WTC11 (cell line): ENCODE measurements at regions not wholly inside any gene's neighbourhood (a gene's known extent, or its start where the extent isn't known, plus 50 kb on each side); places are given as distances from the start of the nearest gene placed in this dataset.

Source experiments
- ATAC-seq: fragments of 200-7000 bp; cut with Tn5 transposase; 2 replicates; pipeline ENCODE4 v1.10.0; 2021; ENCODE audit warnings: mild to moderate bottlenecking, moderate library complexity
- CTCF ChIA-PET: fragments of 300-600 bp; sonication (Branson Sonifier 250); formaldehyde crosslinking; loops from one replicate; lab custom pipeline; 2021; ENCODE audit warnings: antibody characterized with exemption; lab: Charles Lee
- POLR2A ChIA-PET: fragments of 350-600 bp; sonication (Branson Sonifier 250); formaldehyde crosslinking; loops from one replicate; lab custom pipeline; 2021; ENCODE audit warnings: antibody characterized with exemption; lab: Charles Lee
- DNase-seq: peaks from one replicate; pipeline ENCODE4 v3.0.0; 2021; ENCODE audit warnings: low spot score
- H3K27ac Mint-ChIP-seq: 2 replicates; pipeline ENCODE4 v1.8.0; 2021; ENCODE audit warnings: mixed read lengths
- H3K27me3 Mint-ChIP-seq: 2 replicates; pipeline ENCODE4 v1.8.0; 2021; ENCODE audit warnings: low read depth, mild to moderate bottlenecking, moderate library complexity, mixed read lengths
- H3K36me3 Mint-ChIP-seq: 2 replicates; pipeline ENCODE4 v1.8.0; 2021; ENCODE audit warnings: mixed read lengths
- H3K4me1 Mint-ChIP-seq: 2 replicates; pipeline ENCODE4 v1.8.0; 2022; ENCODE audit warnings: mixed read lengths
- H3K4me3 Mint-ChIP-seq: 2 replicates; pipeline ENCODE4 v1.8.0; 2021; ENCODE audit warnings: mild to moderate bottlenecking, moderate library complexity, mixed read lengths
- H3K9me3 Mint-ChIP-seq: 2 replicates; pipeline ENCODE4 v1.8.0; 2021; ENCODE audit warnings: mixed read lengths
- CBFB ChIP-seq: sonication (generic); formaldehyde crosslinking; IDR thresholded peaks from 2 replicates; pipeline ENCODE4 v1.8.1; 2022; ENCODE audit warnings: mild to moderate bottlenecking, low read depth, missing genetic modification reagents
- EMX1 ChIP-seq: fragments of 250-450 bp; sonication (Bioruptor Pico); IDR thresholded peaks from 2 replicates; pipeline ENCODE4 v1.8.0; 2021; ENCODE audit warnings: mild to moderate bottlenecking
- FOXJ3 ChIP-seq: sonication (generic); formaldehyde crosslinking; IDR thresholded peaks from 2 replicates; pipeline ENCODE4 v1.9.0; 2021; ENCODE audit warnings: missing genetic modification reagents, mild to moderate bottlenecking, borderline replicate concordance
- IRF2 ChIP-seq: sonication (generic); formaldehyde crosslinking; IDR thresholded peaks from 2 replicates; pipeline ENCODE4 v1.8.0; 2022; ENCODE audit warnings: low read depth, missing genetic modification reagents, borderline replicate concordance
- JUN ChIP-seq: sonication (generic); formaldehyde crosslinking; IDR thresholded peaks from 2 replicates; pipeline ENCODE4 v1.8.0; 2023; ENCODE audit warnings: mild to moderate bottlenecking, missing genetic modification reagents
- MXD4 ChIP-seq: fragments of 250-450 bp; sonication (Bioruptor Pico); IDR thresholded peaks from 2 replicates; pipeline ENCODE4 v1.8.0; 2021; ENCODE audit warnings: mild to moderate bottlenecking, moderate library complexity, borderline replicate concordance
- NFATC4 ChIP-seq: fragments of 250-450 bp; sonication (Bioruptor Pico); IDR thresholded peaks from 2 replicates; pipeline ENCODE4 v1.9.0; 2021; ENCODE audit warnings: mild to moderate bottlenecking
- PRDM15 ChIP-seq: sonication (generic); formaldehyde crosslinking; IDR thresholded peaks from 2 replicates; pipeline ENCODE4 v1.8.0; 2022; ENCODE audit warnings: missing genetic modification reagents
- PRRX2 ChIP-seq: fragments of 250-450 bp; sonication (Bioruptor Pico); IDR thresholded peaks from 2 replicates; pipeline ENCODE4 v1.8.0; 2021; ENCODE audit warnings: mild to moderate bottlenecking
- STAT6 ChIP-seq: sonication (generic); formaldehyde crosslinking; conservative IDR thresholded peaks from 2 replicates; pipeline ENCODE4 v1.8.1; 2023; ENCODE audit warnings: mild to moderate bottlenecking, low read depth, missing genetic modification reagents, moderate library complexity
- ZNF138 ChIP-seq: sonication (generic); formaldehyde crosslinking; conservative IDR thresholded peaks from 2 replicates; pipeline ENCODE4 v1.8.1; 2022; ENCODE audit warnings: mild to moderate bottlenecking, moderate library complexity, missing genetic modification reagents
- TF ChIP-seq, protein P1 (sequence below): sonication (generic); formaldehyde crosslinking; IDR thresholded peaks from 2 replicates; pipeline ENCODE4 v1.8.1; 2022; ENCODE audit warnings: mild to moderate bottlenecking, missing genetic modification reagents, moderate library complexity, borderline replicate concordance
- TF ChIP-seq, protein P2 (sequence below): fragments of 250-450 bp; sonication (Bioruptor Pico); IDR thresholded peaks from 2 replicates; pipeline ENCODE4 v1.9.0; 2021; ENCODE audit warnings: mild to moderate bottlenecking
- TF ChIP-seq, protein P3 (sequence below): fragments of 250-450 bp; sonication (Bioruptor Pico); IDR thresholded peaks from 2 replicates; pipeline ENCODE4 v1.8.0; 2021; ENCODE audit warnings: mild to moderate bottlenecking
- TF ChIP-seq, protein P4 (sequence below): sonication (generic); formaldehyde crosslinking; IDR thresholded peaks from 2 replicates; pipeline ENCODE4 v1.8.1; 2022; ENCODE audit warnings: low read depth, missing genetic modification reagents, borderline replicate concordance

DNA sequence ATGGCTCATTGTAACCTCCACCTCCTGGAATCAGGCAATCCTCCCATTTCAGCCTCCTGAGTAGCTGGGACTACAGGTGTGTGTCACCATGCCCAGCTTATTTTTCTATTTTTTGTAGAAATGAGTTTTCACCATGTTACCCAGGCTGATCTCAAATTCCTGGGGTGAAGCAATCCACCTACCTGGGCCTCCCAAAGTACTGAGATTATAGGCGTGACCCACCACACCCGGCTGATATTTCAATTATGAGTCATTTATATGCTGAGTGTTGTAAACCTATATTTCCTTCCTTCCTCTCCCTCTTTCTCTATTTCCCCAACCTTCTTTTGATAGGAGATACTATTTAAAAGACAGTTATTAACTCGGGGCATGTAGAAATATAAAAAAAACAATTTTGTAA lies 469.6 kb upstream of the ID2 start:
- Mint-ChIP-seq H3K4me3 (no peak overlapping the region), H3K27ac (no peak overlapping the region), H3K9me3 (peaks cover 25% of the 10 kb centered on the region), H3K4me1 (peaks cover 11% of the 10 kb centered on the region), H3K36me3 (peaks cover 21% of the 10 kb centered on the region), H3K27me3 (no peaks in the 10 kb centered on the region; the same call in none of the 2 replicates)
- ChIA-PET POLR2A (no interaction called here), CTCF (no interaction called here)
- no peak for ATAC-seq
- DNase-seq, result no peak
- TF ChIP-seq PRRX2 (CRISPR knock-in tag) (no peak), STAT6 (no peak), PRDM15 (no peak), NFATC4 (CRISPR knock-in tag) (no peak), JUN (CRISPR knock-in tag) (no peak), MXD4 (CRISPR knock-in tag) (no peak), EMX1 (CRISPR knock-in tag) (no peak), IRF2 (CRISPR knock-in tag) (no peak), ZNF138 (CRISPR knock-in tag) (no peak), CBFB (CRISPR knock-in tag) (no peak), FOXJ3 (CRISPR knock-in tag) (no peak)
- TF ChIP-seq, protein P1, sequence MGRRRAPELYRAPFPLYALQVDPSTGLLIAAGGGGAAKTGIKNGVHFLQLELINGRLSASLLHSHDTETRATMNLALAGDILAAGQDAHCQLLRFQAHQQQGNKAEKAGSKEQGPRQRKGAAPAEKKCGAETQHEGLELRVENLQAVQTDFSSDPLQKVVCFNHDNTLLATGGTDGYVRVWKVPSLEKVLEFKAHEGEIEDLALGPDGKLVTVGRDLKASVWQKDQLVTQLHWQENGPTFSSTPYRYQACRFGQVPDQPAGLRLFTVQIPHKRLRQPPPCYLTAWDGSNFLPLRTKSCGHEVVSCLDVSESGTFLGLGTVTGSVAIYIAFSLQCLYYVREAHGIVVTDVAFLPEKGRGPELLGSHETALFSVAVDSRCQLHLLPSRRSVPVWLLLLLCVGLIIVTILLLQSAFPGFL (CRISPR knock-in tag), result no peak
- TF ChIP-seq, protein P2, sequence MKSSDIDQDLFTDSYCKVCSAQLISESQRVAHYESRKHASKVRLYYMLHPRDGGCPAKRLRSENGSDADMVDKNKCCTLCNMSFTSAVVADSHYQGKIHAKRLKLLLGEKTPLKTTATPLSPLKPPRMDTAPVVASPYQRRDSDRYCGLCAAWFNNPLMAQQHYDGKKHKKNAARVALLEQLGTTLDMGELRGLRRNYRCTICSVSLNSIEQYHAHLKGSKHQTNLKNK, result no peak
- TF ChIP-seq, protein P3, sequence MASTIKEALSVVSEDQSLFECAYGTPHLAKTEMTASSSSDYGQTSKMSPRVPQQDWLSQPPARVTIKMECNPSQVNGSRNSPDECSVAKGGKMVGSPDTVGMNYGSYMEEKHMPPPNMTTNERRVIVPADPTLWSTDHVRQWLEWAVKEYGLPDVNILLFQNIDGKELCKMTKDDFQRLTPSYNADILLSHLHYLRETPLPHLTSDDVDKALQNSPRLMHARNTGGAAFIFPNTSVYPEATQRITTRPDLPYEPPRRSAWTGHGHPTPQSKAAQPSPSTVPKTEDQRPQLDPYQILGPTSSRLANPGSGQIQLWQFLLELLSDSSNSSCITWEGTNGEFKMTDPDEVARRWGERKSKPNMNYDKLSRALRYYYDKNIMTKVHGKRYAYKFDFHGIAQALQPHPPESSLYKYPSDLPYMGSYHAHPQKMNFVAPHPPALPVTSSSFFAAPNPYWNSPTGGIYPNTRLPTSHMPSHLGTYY (CRISPR knock-in tag), result no peak
- TF ChIP-seq, protein P4, sequence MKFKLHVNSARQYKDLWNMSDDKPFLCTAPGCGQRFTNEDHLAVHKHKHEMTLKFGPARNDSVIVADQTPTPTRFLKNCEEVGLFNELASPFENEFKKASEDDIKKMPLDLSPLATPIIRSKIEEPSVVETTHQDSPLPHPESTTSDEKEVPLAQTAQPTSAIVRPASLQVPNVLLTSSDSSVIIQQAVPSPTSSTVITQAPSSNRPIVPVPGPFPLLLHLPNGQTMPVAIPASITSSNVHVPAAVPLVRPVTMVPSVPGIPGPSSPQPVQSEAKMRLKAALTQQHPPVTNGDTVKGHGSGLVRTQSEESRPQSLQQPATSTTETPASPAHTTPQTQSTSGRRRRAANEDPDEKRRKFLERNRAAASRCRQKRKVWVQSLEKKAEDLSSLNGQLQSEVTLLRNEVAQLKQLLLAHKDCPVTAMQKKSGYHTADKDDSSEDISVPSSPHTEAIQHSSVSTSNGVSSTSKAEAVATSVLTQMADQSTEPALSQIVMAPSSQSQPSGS (CRISPR knock-in tag), result no peak
